MCF 10A (cell line): ENCODE measurements at regions not wholly inside any gene's neighbourhood (a gene's known extent, or its start where the extent isn't known, plus 50 kb on each side); places are given as distances from the start of the nearest gene placed in this dataset.

Experiments
- BruUV-seq: library from RNA; stranded (reverse); fragments of 400-500 nt; replicated peaks from 2 replicates; lab custom pipeline; 2021; lab: Mats Ljungman, UMichigan
- CTCF ChIA-PET: fragments of 300-600 bp; sonication (Branson Sonifier 250); formaldehyde crosslinking; extraction: SDS; loops from one replicate; lab custom pipeline; 2021; ENCODE audit warnings: antibody characterized with exemption, inconsistent platforms; lab: Yijun Ruan, JAX
- POLR2A ChIA-PET: fragments of 300-600, 350-650 bp; sonication (Branson Sonifier 250); formaldehyde crosslinking; extraction: SDS; loops from one replicate; lab custom pipeline; 2020; ENCODE audit warnings: antibody characterized with exemption, inconsistent platforms; lab: Yijun Ruan, JAX
- DNase-seq: peaks from one replicate; pipeline ENCODE4 v3.0.0-alpha.2; 2018; ENCODE audit not compliant: unreplicated experiment
- H3K27ac Mint-ChIP-seq: one replicate; pipeline ENCODE4 v1.8.0; 2022; ENCODE audit warnings: mild to moderate bottlenecking, low read depth, mixed read lengths; ENCODE audit not compliant: unreplicated experiment
- H3K27me3 Mint-ChIP-seq: one replicate; pipeline ENCODE4 v1.8.0; 2022; ENCODE audit warnings: mixed read lengths; ENCODE audit not compliant: insufficient read depth, unreplicated experiment
- H3K36me3 Mint-ChIP-seq: one replicate; pipeline ENCODE4 v1.8.0; 2022; ENCODE audit warnings: mild to moderate bottlenecking, moderate library complexity, mixed read lengths; ENCODE audit not compliant: insufficient read depth, unreplicated experiment
- H3K4me1 Mint-ChIP-seq: one replicate; pipeline ENCODE4 v1.8.0; 2022; ENCODE audit warnings: mixed read lengths; ENCODE audit not compliant: insufficient read depth, unreplicated experiment
- H3K4me3 Mint-ChIP-seq: one replicate; pipeline ENCODE4 v1.8.0; 2022; ENCODE audit warnings: mild to moderate bottlenecking, moderate library complexity, mixed read lengths; ENCODE audit not compliant: unreplicated experiment
- H3K9me3 Mint-ChIP-seq: one replicate; pipeline ENCODE4 v1.8.0; 2022; ENCODE audit warnings: mixed read lengths; ENCODE audit not compliant: unreplicated experiment
- intact Hi-C: fragments of 100-400 bp; cut with micrococcal nuclease; formaldehyde crosslinking; loops from 2 replicates; pipeline ENCODE4 v1.14.1; 2022
- TF ChIP-seq, protein P1 (sequence below): fragments of 200-600 bp; IDR thresholded peaks from one replicate; pipeline ENCODE4 v1.8.0; 2022; ENCODE audit warnings: antibody characterized with exemption, mild to moderate bottlenecking; ENCODE audit not compliant: unreplicated experiment

DNA sequence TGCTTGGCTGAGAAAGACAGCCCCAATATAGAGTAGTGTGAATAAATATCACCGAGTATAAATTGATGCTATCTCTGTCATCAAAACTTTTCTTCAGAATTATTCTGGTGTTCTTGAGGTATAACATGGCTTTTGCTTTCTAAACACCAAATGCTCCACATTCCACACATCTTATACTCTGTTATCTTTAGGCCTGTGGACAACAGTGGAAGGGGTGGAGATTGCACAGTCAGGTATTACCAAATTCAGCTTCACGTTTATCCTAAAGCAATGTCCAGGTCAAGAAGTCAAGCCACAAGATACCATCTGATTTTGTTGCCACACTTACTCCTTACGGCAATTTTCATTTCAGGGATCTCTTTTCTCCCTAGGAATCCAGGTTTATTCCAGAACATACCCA lies 394.8 kb downstream of the SI start:
- no peaks in the 10 kb centered on the region for H3K9me3 Mint-ChIP-seq
- BruUV-seq: no TSS peak
- H3K4me3 Mint-ChIP-seq: no peak overlapping the region
- H3K4me1 Mint-ChIP-seq: no peaks in the 10 kb centered on the region
- peaks cover 90% of the 10 kb centered on the region for H3K27me3 Mint-ChIP-seq
- H3K36me3 Mint-ChIP-seq: no peaks in the 10 kb centered on the region
- DNase-seq: no peak
- ChIA-PET CTCF (no interaction called here), POLR2A (no interaction called here)
- TF ChIP-seq, protein P1, sequence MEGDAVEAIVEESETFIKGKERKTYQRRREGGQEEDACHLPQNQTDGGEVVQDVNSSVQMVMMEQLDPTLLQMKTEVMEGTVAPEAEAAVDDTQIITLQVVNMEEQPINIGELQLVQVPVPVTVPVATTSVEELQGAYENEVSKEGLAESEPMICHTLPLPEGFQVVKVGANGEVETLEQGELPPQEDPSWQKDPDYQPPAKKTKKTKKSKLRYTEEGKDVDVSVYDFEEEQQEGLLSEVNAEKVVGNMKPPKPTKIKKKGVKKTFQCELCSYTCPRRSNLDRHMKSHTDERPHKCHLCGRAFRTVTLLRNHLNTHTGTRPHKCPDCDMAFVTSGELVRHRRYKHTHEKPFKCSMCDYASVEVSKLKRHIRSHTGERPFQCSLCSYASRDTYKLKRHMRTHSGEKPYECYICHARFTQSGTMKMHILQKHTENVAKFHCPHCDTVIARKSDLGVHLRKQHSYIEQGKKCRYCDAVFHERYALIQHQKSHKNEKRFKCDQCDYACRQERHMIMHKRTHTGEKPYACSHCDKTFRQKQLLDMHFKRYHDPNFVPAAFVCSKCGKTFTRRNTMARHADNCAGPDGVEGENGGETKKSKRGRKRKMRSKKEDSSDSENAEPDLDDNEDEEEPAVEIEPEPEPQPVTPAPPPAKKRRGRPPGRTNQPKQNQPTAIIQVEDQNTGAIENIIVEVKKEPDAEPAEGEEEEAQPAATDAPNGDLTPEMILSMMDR: no peak
- no peak overlapping the region for H3K27ac Mint-ChIP-seq
- intact Hi-C loops: no loop called here

- DNase-seq: no peak
- no peaks in the 10 kb centered on the region for H3K9me3 Mint-ChIP-seq
- H3K27ac Mint-ChIP-seq: no peak overlapping the region
- H3K36me3 Mint-ChIP-seq: no peaks in the 10 kb centered on the region
- H3K4me3 Mint-ChIP-seq: no peak overlapping the region
- TF ChIP-seq, protein P1: no peak
- POLR2A ChIA-PET: no interaction called here
- BruUV-seq: no TSS peak
- CTCF ChIA-PET: no interaction called here
- no peaks in the 10 kb centered on the region for H3K4me1 Mint-ChIP-seq
- H3K27me3 Mint-ChIP-seq: peaks cover 84% of the 10 kb centered on the region
- intact Hi-C loops: no loop called here
These were observed 399.1 kb downstream of the SI start for GRCh38 chr3:164679245-164679644.

DNA sequence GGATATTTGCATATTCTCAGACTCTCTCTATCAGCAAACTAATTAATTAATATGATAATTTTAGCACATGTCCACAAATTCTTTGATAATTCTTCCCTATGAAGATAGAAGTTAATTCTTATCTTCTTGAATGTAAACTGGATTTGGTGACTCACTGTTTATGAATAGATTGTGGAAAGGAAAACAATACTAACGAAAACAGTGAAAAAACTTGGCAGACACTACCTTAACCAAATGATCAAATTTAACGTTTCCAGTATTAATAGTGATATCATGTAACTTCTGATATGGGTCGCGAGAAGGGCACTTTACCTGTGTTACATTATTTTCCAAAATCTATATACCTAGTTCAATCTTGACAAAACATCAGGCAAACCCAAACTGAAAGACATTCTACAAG lies 401.0 kb downstream of the SI start:
- no peaks in the 10 kb centered on the region for H3K4me1 Mint-ChIP-seq
- TF ChIP-seq, protein P1: no peak
- no peaks in the 10 kb centered on the region for H3K9me3 Mint-ChIP-seq
- POLR2A ChIA-PET: no interaction called here
- no peak overlapping the region for H3K27ac Mint-ChIP-seq
- no peaks in the 10 kb centered on the region for H3K36me3 Mint-ChIP-seq
- no TSS peak for BruUV-seq
- CTCF ChIA-PET: no interaction called here
- H3K27me3 Mint-ChIP-seq: peaks cover 83% of the 10 kb centered on the region
- H3K4me3 Mint-ChIP-seq: no peak overlapping the region
- no peak for DNase-seq
- intact Hi-C loops: no loop called here

DNA sequence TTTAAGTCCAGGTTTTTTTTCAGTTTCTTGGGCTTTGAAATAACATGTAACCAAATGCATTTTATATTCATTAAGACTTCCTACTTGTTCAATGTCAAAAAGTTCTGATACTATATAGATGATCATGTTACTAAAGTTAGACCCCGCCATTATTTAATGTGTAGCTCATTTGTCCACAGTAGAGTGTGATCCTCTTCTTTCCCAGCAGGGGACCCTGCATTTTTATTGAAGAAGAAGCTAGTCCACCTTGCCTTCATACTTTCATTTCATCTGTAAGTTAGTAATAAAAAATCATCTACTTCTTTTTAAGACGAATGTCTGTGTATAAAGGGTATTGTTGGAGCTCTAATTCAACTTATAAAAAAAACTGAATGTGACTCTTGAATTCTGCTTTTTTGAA lies 404.6 kb downstream of the SI start:
- TF ChIP-seq, protein P1: no peak
- no peak overlapping the region for H3K4me3 Mint-ChIP-seq
- H3K4me1 Mint-ChIP-seq: no peaks in the 10 kb centered on the region
- ChIA-PET CTCF (interaction anchor here (0.6 to 0.9 kb wide), 3 partner anchors 13 to 322 kb away, joined by 3 to 4 read pairs (median 3); no protein-coding TSS in a partner anchor), POLR2A (no interaction called here)
- H3K27me3 Mint-ChIP-seq: peaks cover 83% of the 10 kb centered on the region
- intact Hi-C loops: no loop called here
- BruUV-seq: no TSS peak
- DNase-seq: peak; percentile 16
- no peaks in the 10 kb centered on the region for H3K36me3 Mint-ChIP-seq
- H3K27ac Mint-ChIP-seq: no peak overlapping the region
- no peaks in the 10 kb centered on the region for H3K9me3 Mint-ChIP-seq
